Suppressor macrophage treated with lipopolysaccharide for 4 hours (primary cell): ENCODE measurements at regions not wholly inside any gene's neighbourhood (a gene's known extent, or its start where the extent isn't known, plus 50 kb on each side); places are given as distances from the start of the nearest gene placed in this dataset.

Experiments
- DNase-seq: peaks from one replicate; pipeline ENCODE4 v3.0.0-alpha.2; 2020

DNA sequence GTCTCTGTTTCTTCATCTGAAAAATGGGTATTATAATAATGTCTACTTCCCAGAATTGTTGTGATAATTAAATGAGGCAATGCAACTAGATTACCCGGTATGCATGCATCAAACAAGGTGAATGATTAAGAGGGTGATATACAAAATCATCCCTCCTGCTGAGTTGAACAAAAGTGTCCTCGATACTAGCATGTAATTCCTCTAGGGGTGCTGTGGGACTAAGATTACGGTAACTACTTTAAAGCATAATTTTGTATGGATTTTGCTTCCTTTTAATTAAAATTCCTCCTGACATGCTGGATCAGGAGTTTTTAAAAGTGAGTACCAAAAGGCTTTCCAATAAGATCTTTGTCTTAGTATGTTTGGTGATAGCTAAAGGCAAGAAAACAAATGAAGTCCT, 98.7 kb upstream of the PRMT6 start:
- no peak for DNase-seq

DNA sequence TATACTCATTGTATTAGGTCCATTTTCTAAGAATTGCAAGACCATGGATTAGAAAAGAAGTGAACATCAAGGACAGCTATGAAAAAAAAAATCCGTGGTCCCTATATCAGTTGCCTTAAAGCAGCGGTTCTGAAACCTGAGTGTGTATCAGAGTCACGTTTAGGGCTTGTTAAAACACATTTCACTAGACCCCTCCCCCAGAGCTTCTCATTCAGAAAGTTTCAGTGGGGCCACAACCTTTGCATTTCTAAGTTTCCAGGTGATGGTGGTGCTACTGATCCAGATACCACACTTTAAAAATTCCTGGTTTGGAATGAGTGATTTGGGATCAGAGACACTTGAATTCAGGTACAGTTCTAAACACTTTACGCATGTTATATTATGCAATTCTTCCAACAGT, 96.1 kb upstream of the PRMT6 start:
- DNase-seq = no peak

DNA sequence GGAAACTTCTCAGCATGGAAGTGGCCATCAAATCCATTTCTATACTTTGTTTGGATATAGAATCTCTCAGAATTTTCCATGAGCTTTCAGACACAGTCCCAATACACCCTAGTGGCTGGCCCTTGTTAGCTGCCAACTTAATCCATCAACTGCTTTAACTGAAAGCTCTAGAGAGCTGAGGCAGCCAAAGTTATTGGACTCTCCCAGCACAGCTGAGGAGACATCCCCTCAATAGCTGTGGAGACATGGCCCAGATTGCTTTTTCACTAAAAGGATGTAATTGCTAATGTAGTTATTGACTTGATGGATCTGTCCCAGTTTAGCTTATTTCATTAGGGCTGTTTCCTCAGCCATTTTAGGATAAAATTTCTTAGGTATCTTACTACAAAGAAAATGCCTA, 94.8 kb upstream of the PRMT6 start:
- no peak for DNase-seq

DNA sequence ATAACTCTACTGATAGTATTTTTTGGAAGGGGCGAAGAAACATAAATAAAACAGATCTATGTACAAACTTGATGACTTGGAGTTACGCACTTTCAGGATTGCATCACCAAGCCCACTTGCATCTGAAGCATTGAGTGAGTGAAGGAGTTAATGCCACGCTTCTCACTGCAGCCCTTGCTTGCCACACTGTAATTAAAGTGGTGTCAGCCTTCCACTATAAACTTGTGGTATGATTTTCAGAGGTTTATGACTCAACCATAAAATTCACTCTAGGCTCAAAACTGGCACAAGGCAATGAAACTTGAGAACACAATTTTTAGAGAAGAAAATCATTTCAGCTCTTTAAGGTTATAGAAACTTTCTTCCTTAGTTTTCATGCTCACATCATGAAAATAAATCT, 93.9 kb upstream of the PRMT6 start:
- no peak for DNase-seq

DNA sequence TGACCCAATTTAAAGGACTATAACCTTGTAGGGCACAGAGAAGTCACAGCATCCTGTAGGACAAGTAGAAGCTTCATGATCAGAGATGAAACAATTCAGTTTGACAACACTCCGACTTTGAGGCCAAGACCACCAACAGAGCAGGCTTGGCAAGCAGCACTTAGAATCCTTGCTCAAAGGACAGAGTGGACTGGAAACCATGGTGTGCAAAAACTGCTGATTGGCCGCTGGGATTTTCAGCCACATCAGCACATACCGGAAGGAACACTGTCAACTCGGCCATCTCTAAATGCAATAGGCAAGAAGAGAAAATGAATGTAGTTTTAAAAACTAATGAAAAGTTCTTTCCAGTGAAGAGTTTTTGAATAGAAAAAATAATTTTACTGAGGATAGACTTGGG, 92.0 kb upstream of the PRMT6 start:
- DNase-seq = no peak

DNA sequence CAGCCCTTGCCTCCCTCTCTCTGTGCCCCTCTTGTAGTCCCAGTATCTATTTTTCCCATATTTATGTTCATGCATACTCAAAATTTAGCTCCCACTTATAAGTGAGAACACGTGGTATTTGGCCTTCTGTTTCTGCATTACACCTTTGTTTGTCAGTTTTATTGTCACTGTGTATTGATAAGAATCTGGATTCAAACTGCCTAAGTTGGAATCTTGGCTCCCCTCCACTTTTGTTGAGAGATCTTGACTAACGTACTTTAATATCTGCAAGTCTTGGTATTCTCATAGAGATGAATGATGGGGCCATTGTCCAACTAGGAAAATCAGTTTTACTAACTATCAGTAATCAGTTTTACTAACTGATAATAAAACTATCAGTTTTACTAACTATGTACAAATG, 87.8 kb upstream of the PRMT6 start:
- DNase-seq = no peak

DNA sequence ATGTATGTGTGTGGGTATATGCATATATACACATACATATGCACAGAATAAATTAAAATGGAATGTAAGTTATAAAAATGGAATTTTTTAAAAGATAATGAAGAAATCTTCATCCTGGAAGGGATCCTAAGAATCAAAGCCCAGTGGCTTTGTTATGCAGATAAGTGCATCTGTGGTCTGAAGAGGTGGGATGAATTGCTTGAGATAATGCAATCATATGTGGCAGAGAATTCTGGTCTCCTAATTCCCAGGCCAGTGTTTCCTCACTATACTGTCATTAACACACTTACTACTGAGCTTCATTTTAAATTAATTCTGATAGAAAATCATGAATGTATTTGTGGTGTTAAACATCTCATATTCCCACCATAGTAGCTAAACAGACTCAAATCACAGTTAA, 86.7 kb upstream of the PRMT6 start:
- no peak for DNase-seq

DNA sequence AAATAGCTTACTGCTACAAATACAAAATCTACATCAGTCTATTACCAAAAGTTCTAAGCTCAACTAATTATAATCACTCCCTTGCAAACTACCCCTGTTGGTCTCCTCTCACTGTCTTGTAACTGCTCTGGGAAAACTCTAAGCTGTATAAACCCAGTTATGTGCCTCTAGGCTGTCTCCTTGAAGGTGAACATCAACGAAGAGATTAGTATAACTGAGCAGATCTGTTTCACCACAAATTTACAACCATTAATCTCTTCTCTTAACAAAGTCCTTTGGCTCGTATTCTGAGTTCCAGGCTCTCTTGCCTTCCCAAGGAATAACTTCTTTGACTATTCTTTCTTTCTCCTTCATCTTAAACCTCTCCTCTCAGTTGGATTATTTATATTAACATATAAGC, 84.4 kb upstream of the PRMT6 start:
- no peak for DNase-seq

DNA sequence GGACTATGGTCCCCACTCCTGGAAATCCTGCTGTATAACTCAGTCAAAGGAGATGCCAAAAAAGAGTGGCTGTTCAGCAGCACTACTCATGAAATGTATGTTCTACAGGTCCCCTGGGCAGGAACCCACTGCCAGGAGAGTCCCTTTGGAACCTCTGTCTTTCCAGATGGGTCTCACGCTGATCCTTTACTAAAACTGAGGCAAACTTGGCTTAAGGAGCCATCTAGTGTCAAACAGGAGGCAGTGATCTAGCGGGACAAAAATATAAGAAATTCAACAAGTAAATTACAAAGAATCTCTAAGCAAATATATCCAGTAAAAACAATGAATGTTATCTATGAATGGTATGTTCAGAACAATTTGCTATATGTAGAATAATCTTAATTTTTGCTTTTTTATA, 80.5 kb upstream of the PRMT6 start:
- DNase-seq = no peak

DNA sequence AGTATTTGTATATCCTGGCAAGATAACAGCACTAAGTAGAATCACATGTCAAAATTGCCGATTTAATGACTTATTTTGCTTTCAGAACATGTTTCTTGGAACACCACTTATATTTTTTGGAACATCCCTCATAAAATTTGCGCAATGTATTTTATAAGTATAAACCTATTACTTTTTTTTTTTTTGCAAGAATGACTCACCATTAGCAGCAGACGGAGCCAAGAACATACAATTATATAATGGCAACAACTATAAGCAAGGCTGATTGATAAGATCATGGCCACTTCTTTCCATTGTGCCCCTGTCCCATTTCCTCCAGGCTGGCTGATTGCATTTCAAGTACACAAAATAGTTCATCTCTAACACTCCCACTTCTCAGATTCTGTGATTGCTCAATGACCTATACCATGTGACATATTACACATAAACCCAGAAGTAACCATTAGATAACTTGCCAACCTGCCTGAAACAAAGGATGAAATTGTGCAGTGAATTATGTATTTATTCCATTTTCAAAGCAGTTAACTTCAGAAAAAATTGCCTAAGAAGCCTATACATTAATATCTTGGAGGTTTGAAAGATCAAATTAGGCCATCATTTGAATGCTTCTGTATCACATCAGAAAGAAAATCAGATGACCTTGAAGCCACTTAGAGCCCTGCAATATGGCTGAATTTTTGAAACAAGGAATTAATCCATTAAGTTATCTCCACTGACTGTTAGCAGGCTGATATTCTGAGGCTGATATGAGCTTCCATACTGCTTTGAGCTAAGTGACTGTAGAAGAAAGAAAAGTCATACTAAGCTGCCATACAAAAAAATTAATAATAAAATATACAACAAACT, 77.8 kb upstream of the PRMT6 start:
- DNase-seq = no peak

DNA sequence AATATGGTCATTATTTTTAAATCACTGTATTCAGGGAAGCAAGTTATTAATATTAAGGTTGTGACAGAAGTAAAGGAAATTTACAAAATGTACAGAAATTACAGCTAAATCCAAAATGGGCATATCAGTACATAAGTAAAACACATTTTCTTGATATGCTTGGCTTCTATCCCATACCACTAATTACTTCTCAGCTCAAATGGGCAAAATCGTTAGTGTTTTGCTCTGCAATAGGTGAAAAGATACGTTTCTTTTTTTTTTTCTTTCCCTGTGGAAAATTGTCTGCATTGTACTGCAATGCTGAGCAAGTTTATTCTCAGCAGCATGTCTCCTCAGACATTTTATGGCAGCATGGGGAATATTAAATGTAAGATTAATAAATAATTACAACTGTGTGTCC, 77.1 kb upstream of the PRMT6 start:
- no peak for DNase-seq

DNA sequence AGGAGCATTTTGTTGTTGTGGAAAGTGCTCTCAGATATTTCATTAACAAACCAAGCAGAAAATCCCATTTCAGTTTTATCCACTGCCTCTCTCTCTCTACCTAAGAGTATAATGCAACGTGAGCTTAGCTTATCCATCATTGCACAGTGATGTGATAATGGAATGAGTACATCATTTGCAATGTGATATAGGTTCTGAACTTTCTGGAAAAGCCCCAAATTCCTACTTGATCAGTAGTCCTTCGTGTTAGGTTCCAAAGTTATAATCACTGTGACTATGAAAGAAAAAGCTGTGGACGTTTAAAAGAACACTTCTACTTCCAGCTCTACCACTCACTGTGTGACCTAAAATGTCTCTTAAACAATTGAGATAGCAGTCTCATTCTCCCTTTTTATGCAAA, 76.4 kb upstream of the PRMT6 start:
- no peak for DNase-seq

DNA sequence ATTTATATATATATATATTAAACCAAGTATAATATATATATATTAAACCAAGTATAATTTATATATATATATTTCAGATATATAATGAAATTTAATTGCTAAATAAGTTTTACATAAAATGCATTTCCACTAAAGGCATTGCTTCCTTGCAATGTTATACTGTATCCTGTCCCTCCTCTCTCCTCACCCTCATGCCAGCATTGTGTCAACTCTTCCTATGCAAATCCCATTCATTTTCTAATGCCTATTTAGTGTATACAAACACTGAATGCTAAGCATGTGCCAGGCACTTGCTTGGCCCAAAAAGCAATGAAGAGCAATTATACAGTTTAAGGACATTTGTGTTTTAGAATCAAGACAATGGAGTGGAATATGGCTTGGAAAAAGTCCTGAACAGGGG, 71.7 kb upstream of the PRMT6 start:
- DNase-seq = no peak

DNA sequence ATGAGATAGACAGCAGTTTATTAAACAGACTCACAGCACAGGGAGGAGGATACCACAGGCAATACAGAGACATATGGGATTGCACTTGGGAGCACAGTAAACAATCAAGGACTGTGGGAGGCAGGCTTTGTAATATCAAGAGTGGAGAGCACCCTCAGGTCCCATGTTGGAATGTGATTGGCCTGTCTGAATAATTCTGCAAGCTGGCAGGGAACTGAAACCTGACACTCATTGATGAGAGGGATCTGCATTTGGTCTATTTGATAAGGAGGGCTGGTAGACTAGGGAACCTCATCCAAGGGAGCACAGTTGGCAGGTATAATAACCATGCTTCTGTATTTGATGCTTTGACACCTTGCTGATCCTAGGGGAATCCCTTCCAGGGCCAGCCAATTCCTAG, 69.9 kb upstream of the PRMT6 start:
- no peak for DNase-seq

DNA sequence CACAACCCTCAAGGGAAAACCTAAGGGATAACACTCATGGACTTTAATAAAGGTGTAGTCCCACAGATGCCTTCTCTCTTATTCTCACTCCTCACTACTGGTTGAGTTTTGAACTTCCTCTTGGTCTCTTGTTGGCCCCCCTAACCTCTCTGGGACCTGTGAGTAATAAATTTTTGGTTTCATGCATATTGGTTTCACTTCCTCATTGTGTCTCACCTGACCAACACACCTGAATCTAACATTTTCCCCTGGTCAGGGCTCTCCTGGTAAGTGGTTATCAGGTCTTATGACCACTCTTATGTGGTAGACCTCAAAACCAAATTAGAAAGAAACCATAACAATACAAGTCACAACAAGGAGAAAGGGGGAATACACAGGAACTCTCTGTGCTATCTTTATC, 60.5 kb upstream of the PRMT6 start:
- no peak for DNase-seq

DNA sequence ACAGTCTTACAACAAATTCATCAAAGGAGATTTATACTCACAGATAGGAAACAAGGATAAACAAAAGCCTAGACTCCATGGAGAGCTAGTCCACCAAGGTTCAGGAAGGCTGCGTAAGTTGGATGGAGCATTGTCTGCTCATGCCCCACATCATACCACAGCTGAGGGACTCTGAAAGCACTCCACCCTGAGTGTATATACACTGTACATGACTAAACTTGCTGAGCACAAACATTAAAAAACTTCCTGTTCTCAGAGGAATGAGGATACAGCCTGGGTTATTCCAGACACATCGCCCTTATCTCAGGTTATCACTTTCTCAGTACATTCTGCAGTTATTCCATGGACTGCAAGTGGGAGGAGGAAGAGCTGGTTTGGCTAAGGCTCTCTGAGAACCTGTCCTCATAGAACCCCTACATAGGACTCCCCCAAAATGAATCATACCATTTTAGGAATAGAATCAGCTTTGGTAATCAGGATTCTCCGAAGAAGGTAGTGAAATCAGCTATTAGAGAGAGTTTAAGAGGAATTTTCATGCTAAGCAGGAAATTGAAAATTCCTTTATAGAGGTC, 58.0 kb upstream of the PRMT6 start:
- no peak for DNase-seq

DNA sequence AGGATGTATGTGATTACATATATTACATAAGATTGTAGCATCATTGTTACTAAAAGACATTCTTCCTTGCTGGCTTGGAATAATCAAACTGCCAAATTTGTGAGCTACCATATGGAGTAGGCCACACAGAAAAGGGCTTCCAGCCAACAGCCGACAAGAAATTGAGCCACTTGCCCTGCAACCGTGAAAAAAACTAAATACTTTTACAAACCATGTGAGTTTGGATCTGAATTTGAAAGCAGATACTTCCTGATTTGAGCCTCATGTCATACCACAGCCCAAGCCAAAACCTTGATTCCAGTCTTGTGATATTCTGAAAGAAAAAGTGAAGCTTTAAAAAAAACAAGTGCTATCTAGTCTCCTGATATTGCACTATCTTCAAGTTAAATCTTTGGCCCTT, 55.6 kb upstream of the PRMT6 start:
- DNase-seq = no peak

DNA sequence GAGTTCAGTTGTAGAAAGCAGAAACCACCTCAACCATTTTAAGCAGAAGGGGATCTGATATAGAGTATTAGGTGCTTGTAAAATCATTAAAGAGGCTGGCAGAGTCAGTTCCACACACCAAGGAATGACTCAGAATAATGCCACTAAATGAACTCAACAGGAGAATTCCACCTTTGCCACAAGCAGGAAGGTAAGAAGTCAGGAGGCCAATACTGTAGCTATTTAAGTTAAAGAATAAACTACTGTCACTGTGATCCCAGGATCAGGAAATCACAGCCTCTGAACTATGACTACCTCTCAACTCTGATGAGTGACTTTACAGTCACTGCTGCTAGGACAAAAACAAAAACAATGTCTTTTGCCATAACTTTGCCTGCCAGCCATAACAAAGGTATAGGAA, 52.5 kb upstream of the PRMT6 start:
- DNase-seq = no peak

DNA sequence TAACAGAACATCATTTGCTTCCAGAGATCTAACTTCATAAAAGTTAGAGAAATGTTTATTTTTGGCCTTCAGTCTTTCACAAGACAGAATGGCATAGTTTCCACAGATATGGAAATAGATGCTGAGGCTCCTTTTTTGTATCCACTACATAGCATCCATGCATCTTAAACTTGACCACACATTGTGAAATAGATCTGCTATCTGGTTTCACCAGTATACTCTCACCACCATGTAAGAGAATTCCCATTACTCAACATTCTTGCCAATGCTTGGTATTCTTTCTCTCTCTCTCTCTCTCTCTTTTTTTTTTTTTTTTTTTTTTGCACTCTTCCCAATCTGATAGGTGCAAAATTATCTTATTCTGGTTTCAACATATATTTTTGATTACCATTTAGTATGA, 52.1 kb upstream of the PRMT6 start:
- DNase-seq = no peak
